SU-DHL-6 (cell line): ENCODE measurements at regions not wholly inside any gene's neighbourhood (a gene's known extent, or its start where the extent isn't known, plus 50 kb on each side); places are given as distances from the start of the nearest gene placed in this dataset.

ENCODE experiments used
- CTCF ChIP-seq: fragments of 200-600 bp; sonication (generic); IDR thresholded peaks from one replicate; pipeline ENCODE4 v1.5.1; 2017; ENCODE audit warnings: antibody characterized with exemption, mild to moderate bottlenecking, low read length, moderate library complexity; ENCODE audit not compliant: insufficient read depth, poor library complexity, severe bottlenecking
- EZH2phosphoT487 ChIP-seq: fragments of 200-600 bp; sonication (generic), shearing (Covaris generic); conservative IDR thresholded peaks from 2 replicates; pipeline ENCODE4 v1.6.1; 2018; ENCODE audit warnings: mild to moderate bottlenecking, antibody characterized with exemption, low read length, moderate library complexity, mixed read lengths

- TF ChIP-seq CTCF (no peak), EZH2phosphoT487 (no peak)
Observed at GRCh38 chr12:70033310-70033709, 208.3 kb downstream of the MYRFL start.
